ENCODE measurements at regions not wholly inside any gene's neighbourhood (a gene's known extent, or its start where the extent isn't known, plus 50 kb on each side); places are given as distances from the start of the nearest gene placed in this dataset.

DNA sequence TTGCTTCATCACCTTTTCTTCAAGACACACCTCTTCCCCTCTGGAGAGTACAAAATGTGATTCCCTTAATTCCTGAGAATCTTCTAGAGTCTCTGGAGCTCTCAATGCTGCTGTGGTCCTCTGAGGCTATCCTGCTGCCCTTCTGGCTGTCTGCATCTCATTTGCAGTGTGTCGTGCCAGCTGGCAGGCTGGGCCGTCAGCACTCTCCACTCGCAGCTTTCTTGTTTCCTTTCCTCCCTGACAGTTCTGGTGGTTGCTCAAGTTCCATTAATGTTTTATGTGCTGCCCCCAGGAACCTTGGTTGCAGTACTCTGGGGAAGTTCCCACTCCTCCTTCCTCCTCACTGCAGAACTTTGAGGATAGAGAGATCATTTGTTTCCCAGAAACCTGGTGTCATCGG is 210.8 kb upstream of the ROPN1 start:
- TF ChIP-seq, protein P1, sequence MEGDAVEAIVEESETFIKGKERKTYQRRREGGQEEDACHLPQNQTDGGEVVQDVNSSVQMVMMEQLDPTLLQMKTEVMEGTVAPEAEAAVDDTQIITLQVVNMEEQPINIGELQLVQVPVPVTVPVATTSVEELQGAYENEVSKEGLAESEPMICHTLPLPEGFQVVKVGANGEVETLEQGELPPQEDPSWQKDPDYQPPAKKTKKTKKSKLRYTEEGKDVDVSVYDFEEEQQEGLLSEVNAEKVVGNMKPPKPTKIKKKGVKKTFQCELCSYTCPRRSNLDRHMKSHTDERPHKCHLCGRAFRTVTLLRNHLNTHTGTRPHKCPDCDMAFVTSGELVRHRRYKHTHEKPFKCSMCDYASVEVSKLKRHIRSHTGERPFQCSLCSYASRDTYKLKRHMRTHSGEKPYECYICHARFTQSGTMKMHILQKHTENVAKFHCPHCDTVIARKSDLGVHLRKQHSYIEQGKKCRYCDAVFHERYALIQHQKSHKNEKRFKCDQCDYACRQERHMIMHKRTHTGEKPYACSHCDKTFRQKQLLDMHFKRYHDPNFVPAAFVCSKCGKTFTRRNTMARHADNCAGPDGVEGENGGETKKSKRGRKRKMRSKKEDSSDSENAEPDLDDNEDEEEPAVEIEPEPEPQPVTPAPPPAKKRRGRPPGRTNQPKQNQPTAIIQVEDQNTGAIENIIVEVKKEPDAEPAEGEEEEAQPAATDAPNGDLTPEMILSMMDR (conservative IDR thresholded peaks at IDR 0.05), result no peak
- TF ChIP-seq ZFX (IDR thresholded peaks at IDR 0.05), result no peak
